Brain microvascular endothelial cell (primary cell): ENCODE measurements at regions not wholly inside any gene's neighbourhood (a gene's known extent, or its start where the extent isn't known, plus 50 kb on each side); places are given as distances from the start of the nearest gene placed in this dataset.

Source experiments
- DNase-seq: peaks from one replicate; pipeline ENCODE4 v3.0.0-alpha.2; 2020
- H3K27ac ChIP-seq: fragments of 250-450 bp; sonication (Bioruptor Pico); 2 replicates; pipeline ENCODE4 v1.5.1; 2020; ENCODE audit warnings: mild to moderate bottlenecking, moderate library complexity
- H3K27me3 ChIP-seq: fragments of 250-450 bp; sonication (Bioruptor Pico); replicated peaks from 2 replicates; pipeline ENCODE4 v1.5.1; 2020; ENCODE audit warnings: mild to moderate bottlenecking
- H3K36me3 ChIP-seq: fragments of 250-450 bp; sonication (Bioruptor Pico); replicated peaks from 2 replicates; pipeline ENCODE4 v1.5.1; 2020; ENCODE audit warnings: mild to moderate bottlenecking
- H3K4me3 ChIP-seq: 2 replicates; pipeline ENCODE4 v1.5.1; 2011; ENCODE audit warnings: low read depth, mild to moderate bottlenecking, control low read depth, low read length, moderate library complexity
- CTCF ChIP-seq: IDR thresholded peaks from 2 replicates; pipeline ENCODE4 v1.5.1; 2011; ENCODE audit warnings: low read depth, mild to moderate bottlenecking, moderate library complexity, low read length, control low read depth, inconsistent platforms; ENCODE audit errors: missing control alignments
- in situ Hi-C: cut with HindIII; loops from 2 replicates; pipeline ENCODE4 v1.10.0; 2017; ENCODE audit warnings: low sequenced_read_pairs, low pct_ligation_motif_present

- in situ Hi-C loops: no loop called here
- peak; percentile 66 for TF ChIP-seq CTCF
- Histone ChIP-seq H3K27ac (no peak overlapping the region), H3K27me3 (no peaks in the 10 kb centered on the region), H3K36me3 (no peaks in the 10 kb centered on the region), H3K4me3 (no peak overlapping the region)
- DNase-seq: no peak
Observed at GRCh38 chr7:115356139-115356746, 434.3 kb downstream of the MDFIC start.

DNA sequence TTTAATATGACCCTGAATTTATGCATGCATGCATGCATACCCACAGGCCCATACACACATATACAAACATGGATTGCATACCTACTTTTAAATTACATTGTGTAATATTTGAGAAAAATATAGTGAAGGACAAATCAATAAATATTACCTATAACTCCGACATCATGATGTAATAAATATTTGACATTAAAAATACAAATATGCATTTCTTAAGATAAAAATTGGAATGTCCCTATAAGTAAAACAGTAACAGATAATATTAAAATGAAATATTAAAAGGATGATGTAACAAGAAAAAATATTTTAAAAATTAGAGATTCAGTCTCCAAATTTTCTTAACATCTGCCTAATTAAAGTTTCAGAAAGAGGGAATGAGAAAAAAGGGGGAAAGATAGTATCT is 433.0 kb downstream of the MDFIC start:
- no peak for DNase-seq
- in situ Hi-C loops: no loop called here
- TF ChIP-seq CTCF: no peak
- Histone ChIP-seq H3K27me3 (no peaks in the 10 kb centered on the region), H3K27ac (no peak overlapping the region), H3K36me3 (no peaks in the 10 kb centered on the region), H3K4me3 (no peak overlapping the region)

DNA sequence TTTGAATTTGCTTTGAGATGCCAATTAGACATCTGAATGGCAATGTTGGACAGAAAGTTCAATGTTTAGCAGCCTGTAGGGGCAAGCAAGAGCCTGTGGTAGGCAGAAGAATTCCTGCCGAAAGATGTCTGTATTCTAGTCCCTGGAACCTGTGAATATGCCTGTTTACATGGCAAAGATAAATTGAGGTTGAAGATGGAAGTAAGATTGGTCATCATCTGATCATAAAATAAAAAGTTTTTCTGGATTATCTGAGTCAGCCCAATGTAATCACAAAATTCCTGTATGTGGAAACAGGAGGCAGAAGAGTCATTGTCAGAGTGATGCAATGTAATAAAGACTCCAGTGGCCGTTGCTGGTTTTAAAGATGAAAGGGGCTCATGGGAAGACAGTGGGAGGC is 430.5 kb downstream of the MDFIC start:
- H3K27ac ChIP-seq: peak overlapping the region; percentile 5
- H3K4me3 ChIP-seq: no peak overlapping the region
- H3K36me3 ChIP-seq: no peaks in the 10 kb centered on the region
- DNase-seq: peak; percentile 70
- H3K27me3 ChIP-seq: no peaks in the 10 kb centered on the region
- in situ Hi-C loops: no loop called here
- peak; percentile 24 for TF ChIP-seq CTCF

- Histone ChIP-seq H3K27ac (no peak overlapping the region), H3K36me3 (no peaks in the 10 kb centered on the region), H3K4me3 (no peak overlapping the region), H3K27me3 (no peaks in the 10 kb centered on the region)
- DNase-seq: no peak
- in situ Hi-C loops: no loop called here
- TF ChIP-seq CTCF: no peak
Observed at GRCh38 chr7:115350764-115351163, 428.9 kb downstream of the MDFIC start.

DNA sequence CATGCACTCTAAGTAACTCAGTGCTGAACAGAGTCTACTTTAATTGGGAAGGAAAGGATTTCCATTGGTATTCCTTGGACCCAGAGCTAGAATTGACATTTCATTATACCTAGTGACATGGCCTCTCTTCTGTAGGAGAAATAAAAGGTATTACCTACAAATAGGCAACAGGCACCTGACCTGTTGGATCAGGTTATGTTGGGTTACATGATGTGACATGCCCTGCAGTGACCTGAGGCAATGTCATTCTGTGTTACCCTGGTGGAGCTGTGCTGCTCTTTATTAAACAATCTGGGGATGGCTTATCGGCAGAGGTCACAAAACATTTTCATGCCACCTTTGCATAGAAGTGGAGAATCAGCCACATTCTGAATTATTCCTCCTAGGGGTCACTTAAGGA is 427.7 kb downstream of the MDFIC start:
- in situ Hi-C loops: no loop called here
- Histone ChIP-seq H3K27ac (no peak overlapping the region), H3K36me3 (no peaks in the 10 kb centered on the region), H3K27me3 (no peaks in the 10 kb centered on the region), H3K4me3 (no peak overlapping the region)
- no peak for TF ChIP-seq CTCF
- no peak for DNase-seq

DNA sequence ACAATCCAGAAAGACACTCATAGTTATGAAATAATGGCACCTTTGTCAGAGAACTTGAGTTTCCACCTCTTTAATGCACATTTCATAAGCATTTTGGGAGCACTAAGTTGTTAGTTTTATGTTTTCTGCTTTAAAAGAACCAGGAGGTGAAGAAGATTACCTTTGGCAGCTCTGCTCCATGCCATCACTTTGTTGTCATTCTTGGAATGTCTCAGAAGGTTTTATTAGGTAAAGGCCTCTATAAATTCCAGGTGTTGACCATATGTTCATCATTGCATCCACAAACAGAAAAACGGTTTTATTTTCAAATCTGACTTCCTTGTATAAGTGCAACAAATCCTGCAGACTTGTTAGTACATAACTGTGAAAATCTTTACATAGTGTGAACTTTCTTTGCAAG is 424.8 kb downstream of the MDFIC start:
- H3K36me3 ChIP-seq: no peaks in the 10 kb centered on the region
- no peak overlapping the region for H3K27ac ChIP-seq
- H3K27me3 ChIP-seq: no peaks in the 10 kb centered on the region
- in situ Hi-C loops: no loop called here
- no peak for TF ChIP-seq CTCF
- no peak for DNase-seq
- no peak overlapping the region for H3K4me3 ChIP-seq
